RWPE1 (cell line): ENCODE measurements at regions not wholly inside any gene's neighbourhood (a gene's known extent, or its start where the extent isn't known, plus 50 kb on each side); places are given as distances from the start of the nearest gene placed in this dataset.

ENCODE experiments used
- CTCF ChIA-PET: fragments of 350-600 bp; sonication (Branson Sonifier 250); formaldehyde crosslinking; extraction: SDS; loops from one replicate; lab custom pipeline; 2021; lab: Yijun Ruan, JAX
- POLR2A ChIA-PET: fragments of 400-600 bp; formaldehyde crosslinking; extraction: SDS; loops from one replicate; lab custom pipeline; 2020; ENCODE audit warnings: antibody characterized with exemption; ENCODE audit not compliant: low non-redundant PET; lab: Yijun Ruan, JAX
- DNase-seq: peaks from one replicate; pipeline ENCODE4 v3.0.0; 2012; ENCODE audit warnings: low spot score
- H3K27ac ChIP-seq: fragments of 450-650 bp; 2 replicates; pipeline ENCODE4 v1.5.1; 2017
- TF ChIP-seq, protein P1 (sequence below): fragments of 450-650 bp; conservative IDR thresholded peaks from 2 replicates; pipeline ENCODE4 v1.5.1; 2017; ENCODE audit warnings: low read depth, mild to moderate bottlenecking

GRCh38 chr16:85401917-85402766 lies 211.0 kb upstream of the GSE1 start:
- TF ChIP-seq, protein P1, sequence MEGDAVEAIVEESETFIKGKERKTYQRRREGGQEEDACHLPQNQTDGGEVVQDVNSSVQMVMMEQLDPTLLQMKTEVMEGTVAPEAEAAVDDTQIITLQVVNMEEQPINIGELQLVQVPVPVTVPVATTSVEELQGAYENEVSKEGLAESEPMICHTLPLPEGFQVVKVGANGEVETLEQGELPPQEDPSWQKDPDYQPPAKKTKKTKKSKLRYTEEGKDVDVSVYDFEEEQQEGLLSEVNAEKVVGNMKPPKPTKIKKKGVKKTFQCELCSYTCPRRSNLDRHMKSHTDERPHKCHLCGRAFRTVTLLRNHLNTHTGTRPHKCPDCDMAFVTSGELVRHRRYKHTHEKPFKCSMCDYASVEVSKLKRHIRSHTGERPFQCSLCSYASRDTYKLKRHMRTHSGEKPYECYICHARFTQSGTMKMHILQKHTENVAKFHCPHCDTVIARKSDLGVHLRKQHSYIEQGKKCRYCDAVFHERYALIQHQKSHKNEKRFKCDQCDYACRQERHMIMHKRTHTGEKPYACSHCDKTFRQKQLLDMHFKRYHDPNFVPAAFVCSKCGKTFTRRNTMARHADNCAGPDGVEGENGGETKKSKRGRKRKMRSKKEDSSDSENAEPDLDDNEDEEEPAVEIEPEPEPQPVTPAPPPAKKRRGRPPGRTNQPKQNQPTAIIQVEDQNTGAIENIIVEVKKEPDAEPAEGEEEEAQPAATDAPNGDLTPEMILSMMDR: no peak
- no peak for DNase-seq
- ChIA-PET POLR2A (interaction anchor here (0.5 kb wide), 1 partner anchor 1188 kb away, joined by 3 read pairs; no protein-coding TSS in a partner anchor), CTCF (interaction anchor here (0.6 to 1.3 kb wide), 3 partner anchors 14 to 208 kb away, joined by 3 to 4 read pairs (median 3); no protein-coding TSS in a partner anchor)
- H3K27ac ChIP-seq: peak overlapping the region; percentile 52

DNA sequence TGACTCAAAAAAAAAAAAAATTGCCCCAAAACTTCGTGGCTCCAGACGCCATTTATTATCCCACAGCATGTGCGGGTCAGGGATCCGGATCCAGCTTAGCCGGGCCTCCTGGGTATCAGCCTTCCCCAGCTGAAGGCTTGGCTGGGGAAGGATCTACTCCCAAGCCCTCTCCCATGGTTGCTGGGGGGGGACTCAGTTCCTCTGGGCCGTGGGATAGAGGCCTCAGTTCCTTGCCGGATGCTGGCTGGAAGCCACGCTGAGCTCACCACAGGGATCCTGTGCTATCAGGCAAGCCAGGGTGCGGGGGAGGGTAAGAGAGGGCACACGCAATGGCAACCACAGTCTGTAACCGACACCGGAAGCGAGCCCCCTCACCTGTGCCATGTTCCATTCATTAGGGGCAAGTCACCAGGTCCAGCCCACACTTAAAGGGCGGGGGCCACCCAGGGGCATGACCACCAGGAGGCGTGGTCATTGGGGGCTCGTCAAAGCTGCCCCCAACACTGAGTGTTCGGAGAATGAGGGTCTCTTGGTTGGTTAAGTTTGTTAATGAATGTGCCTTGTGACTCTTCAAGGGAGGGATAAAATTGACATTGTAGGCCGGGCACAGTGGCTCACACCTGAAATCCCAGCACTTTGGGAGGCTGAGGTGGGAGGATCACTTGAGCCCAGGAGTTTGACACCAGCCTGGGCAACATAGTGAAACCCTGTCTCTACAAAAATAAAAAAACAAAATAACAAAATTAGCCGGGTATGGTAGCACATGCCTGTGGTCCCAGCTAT lies 210.0 kb upstream of the GSE1 start:
- H3K27ac ChIP-seq: peak overlapping the region; percentile 52
- DNase-seq: no peak
- ChIA-PET POLR2A (no interaction called here), CTCF (interaction anchor here (0.5 to 1.3 kb wide), 3 partner anchors 13 to 127 kb away, joined by 3 to 4 read pairs (median 4); no protein-coding TSS in a partner anchor)
- TF ChIP-seq, protein P1: no peak

DNA sequence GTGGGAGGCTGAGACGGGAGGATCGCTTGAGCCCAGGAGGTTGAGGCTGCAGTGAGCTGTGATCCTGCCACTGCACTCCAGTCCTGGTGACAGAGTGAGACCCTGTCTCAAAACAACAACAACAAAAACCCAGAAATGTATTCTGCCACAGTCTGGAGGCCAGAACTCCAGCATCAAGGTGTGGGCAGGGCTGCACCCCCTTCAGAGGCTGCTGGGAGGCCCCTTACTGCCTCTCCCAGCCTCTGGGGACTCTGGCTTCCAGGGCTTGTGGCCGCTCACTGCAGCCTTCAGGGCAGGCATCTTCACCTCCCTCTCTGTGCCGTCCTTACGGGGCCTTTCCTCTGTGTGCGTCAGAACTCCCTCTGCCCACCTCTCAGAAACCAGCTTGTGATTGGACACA lies 209.4 kb upstream of the GSE1 start:
- DNase-seq: no peak
- POLR2A ChIA-PET: no interaction called here
- peak overlapping the region; percentile 52 for H3K27ac ChIP-seq
- TF ChIP-seq, protein P1: no peak
- CTCF ChIA-PET: interaction anchor here (0.5 to 0.8 kb wide), 2 partner anchors 99 to 127 kb away, joined by 3 to 4 read pairs; no protein-coding TSS in a partner anchor

- TF ChIP-seq, protein P1: no peak
- ChIA-PET POLR2A (no interaction called here), CTCF (interaction anchor here (0.5 kb wide), 2 partner anchors 17 to 307 kb away, joined by 3 to 4 read pairs; no protein-coding TSS in a partner anchor)
- H3K27ac ChIP-seq: no peak overlapping the region
- DNase-seq: no peak
Observed at GRCh38 chr16:85412911-85413520, 200.1 kb upstream of the GSE1 start.

- ChIA-PET CTCF (interaction anchor here (0.5 to 0.8 kb wide), 4 partner anchors 18 to 317 kb away, joined by 3 to 6 read pairs (median 4); no protein-coding TSS in a partner anchor), POLR2A (no interaction called here)
- no peak overlapping the region for H3K27ac ChIP-seq
- TF ChIP-seq, protein P1: no peak
- no peak for DNase-seq
Observed at GRCh38 chr16:85413691-85414663, 199.1 kb upstream of the GSE1 start.
